ENCODE measurements at regions not wholly inside any gene's neighbourhood (a gene's known extent, or its start where the extent isn't known, plus 50 kb on each side); places are given as distances from the start of the nearest gene placed in this dataset.

DNA sequence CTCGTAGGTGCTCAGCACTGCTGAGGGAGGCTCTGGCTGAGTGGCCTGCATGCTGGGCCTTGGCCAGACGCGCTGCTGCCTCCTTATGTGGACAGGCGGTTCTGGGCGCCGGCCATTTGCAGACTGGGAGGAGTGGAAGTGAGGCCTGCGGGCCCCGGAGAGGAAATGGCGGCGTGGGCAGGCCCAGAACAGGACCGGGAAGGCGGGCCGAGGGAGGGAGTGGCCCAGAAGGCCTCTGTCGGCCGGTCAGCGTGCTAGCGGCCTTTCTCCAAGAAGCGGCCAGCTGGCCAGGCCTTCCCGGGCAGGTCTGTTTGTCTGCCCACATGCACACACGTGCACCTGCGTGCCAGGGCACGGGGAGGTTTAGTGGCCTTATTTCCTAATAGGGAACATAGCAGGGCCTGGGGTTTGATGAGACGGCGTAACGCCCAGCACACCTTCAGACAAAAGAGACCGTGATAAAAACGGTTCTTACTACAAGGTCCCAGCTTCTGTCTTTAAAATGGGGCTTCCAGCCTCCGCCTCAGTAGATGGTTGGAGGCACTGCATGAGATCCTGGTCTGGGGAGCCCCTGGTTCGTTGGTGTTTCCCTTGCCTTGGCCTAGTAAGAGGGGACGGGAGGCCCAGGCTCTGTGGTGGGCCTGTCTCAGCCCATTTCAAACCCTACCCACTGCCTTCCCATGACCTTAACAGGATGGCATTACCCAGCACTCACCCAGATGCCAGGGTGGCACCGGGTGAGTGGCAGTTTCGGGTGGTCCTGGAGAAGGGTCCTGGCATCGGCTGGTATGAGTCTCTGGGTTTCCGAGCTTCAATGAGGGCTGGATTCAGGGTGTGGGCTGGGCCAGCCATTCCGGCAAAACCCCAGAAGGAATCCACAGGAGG is 65.1 kb upstream of the PPARA start:
- Histone ChIP-seq H3K4me3 (ENCODE audit: low read length in 3 of 3) (peak overlapping the region in 1 of 3 donors; percentile 35), H3K4me1 (ENCODE audit: control insufficient read depth in 2 of 3, insufficient read depth in 2 of 3, low read depth in 1 of 3, low read length in 3 of 3) (peaks cover 0 to 67% (median 48%) of the 10 kb centered on the region in 3 donors), H3K36me3 (ENCODE audit: control insufficient read depth in 2 of 3, insufficient read depth in 3 of 3, low read length in 3 of 3) (peaks cover 0 to 21% (median 4%) of the 10 kb centered on the region in 3 donors), H3K27ac (ENCODE audit: low read depth in 2 of 2, low read length in 2 of 2) (peak overlapping the region; percentile 91 to 94), H3K9me3 (ENCODE audit: control insufficient read depth in 2 of 3, insufficient read depth in 1 of 3, low read length in 3 of 3) (no peaks in the 10 kb centered on the region), H3K27me3 (ENCODE audit: control insufficient read depth, insufficient read depth, low read length) (no peaks in the 10 kb centered on the region), H3K9ac (ENCODE audit: low read length in 3 of 3) (peak overlapping the region in 1 of 3 donors; percentile 57)
- TF ChIP-seq, protein P1, sequence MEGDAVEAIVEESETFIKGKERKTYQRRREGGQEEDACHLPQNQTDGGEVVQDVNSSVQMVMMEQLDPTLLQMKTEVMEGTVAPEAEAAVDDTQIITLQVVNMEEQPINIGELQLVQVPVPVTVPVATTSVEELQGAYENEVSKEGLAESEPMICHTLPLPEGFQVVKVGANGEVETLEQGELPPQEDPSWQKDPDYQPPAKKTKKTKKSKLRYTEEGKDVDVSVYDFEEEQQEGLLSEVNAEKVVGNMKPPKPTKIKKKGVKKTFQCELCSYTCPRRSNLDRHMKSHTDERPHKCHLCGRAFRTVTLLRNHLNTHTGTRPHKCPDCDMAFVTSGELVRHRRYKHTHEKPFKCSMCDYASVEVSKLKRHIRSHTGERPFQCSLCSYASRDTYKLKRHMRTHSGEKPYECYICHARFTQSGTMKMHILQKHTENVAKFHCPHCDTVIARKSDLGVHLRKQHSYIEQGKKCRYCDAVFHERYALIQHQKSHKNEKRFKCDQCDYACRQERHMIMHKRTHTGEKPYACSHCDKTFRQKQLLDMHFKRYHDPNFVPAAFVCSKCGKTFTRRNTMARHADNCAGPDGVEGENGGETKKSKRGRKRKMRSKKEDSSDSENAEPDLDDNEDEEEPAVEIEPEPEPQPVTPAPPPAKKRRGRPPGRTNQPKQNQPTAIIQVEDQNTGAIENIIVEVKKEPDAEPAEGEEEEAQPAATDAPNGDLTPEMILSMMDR (IDR thresholded peaks at IDR 0.05; ENCODE audit: borderline replicate concordance, extremely low read depth, insufficient read depth) = no peak
- intact Hi-C loops (cut with DNase I) = no loop called here
- FAIRE-seq = no peak
- peak in 2 of 5 donors; percentile 34 to 97 for DNase-seq

DNA sequence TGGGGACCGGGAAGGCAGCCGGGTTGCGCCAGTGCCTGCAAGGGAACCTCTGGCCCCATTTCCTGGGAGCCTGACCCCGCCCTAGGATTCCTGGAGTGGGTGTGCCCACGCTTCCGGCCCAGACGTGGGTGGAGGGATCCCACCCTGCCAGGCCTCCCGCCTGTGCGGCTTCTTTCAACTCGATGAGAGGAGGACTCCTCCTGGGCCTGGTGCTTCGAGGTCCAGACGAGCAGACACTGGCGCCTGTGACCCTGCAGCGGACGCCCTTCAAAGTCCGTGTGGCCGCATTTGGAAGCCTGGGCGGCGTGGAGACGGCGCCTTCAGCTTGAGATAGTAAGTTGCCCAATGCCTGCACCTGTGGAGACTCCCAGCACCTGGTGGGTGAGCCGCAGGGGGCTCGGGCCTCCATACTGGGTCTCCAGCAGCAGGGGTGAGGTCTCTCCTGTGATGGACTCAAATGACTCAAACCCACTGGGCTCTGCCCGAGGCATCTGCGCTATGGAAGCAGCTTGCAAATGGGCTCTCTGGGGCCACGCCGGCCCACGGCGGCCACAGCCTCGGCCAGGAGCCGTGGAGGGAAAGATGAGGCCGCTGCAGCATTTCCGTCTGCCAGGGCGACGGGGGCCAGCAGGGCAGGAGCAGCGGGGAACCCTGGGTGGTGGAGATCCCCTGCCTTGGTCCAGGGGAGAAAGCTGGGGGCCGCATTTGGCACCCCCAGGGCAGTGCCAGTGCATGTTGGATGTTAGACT is 64.3 kb upstream of the PPARA start:
- TF ChIP-seq, protein P1 (IDR thresholded peaks at IDR 0.05; ENCODE audit: borderline replicate concordance, extremely low read depth, insufficient read depth) = no peak
- Histone ChIP-seq H3K9me3 (ENCODE audit: control insufficient read depth in 2 of 3, insufficient read depth in 1 of 3, low read length in 3 of 3) (no peaks in the 10 kb centered on the region), H3K27ac (ENCODE audit: low read depth in 2 of 2, low read length in 2 of 2) (peak overlapping the region; percentile 91 to 94), H3K36me3 (ENCODE audit: control insufficient read depth in 2 of 3, insufficient read depth in 3 of 3, low read length in 3 of 3) (peaks cover 0 to 21% (median 5%) of the 10 kb centered on the region in 3 donors), H3K9ac (ENCODE audit: low read length in 3 of 3) (peak overlapping the region in 1 of 3 donors; percentile 69), H3K4me1 (ENCODE audit: control insufficient read depth in 2 of 3, insufficient read depth in 2 of 3, low read depth in 1 of 3, low read length in 3 of 3) (peaks cover 0 to 76% (median 56%) of the 10 kb centered on the region in 3 donors), H3K4me3 (ENCODE audit: low read length in 3 of 3) (peak overlapping the region in 1 of 3 donors; percentile 21), H3K27me3 (ENCODE audit: control insufficient read depth, insufficient read depth, low read length) (no peaks in the 10 kb centered on the region)
- intact Hi-C loops (cut with DNase I) = no loop called here
- DNase-seq (peak in 2 of 5 donors; percentile 54 to 95), FAIRE-seq (no peak)

DNA sequence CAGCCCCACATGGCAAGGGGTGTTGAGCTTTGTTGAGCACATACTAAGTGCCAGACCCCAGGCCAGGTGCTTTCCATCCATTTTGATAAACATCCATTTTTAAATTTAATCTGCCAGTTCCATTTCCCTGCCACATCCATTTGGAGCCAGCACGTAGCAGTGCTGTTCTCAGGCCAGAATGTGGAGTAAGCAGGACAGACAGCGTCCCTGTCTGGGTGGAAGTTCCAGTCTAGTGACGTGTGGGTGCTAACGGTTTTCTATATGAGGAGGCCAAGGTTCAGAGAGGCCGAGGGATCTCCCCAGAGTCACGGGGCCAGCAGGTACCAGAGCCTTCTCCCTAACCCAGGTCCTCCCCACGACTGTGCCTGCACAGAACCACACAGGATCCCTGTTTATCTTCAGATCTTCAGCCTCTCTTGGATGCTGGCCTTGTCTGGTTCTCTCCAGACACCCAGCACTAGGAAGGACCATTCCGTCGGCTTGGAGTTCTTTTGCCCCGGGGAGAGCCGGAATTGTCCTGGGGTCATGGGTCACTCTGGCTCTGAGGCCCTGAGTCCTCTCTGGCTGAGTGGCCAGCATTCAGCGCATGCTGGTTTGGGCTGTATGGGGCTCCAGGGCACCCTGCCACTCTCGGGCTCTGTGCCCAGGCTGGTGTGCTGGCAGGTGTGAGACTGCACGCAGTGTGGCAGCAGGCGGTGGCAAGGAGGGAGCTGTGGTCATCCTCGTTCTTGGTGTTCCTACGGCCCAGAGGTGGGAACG is 63.6 kb upstream of the PPARA start:
- Histone ChIP-seq H3K9ac (ENCODE audit: low read length in 3 of 3) (peak overlapping the region in 2 of 3 donors; percentile 17 to 69), H3K4me3 (ENCODE audit: low read length in 3 of 3) (no peak overlapping the region), H3K4me1 (ENCODE audit: control insufficient read depth in 2 of 3, insufficient read depth in 2 of 3, low read depth in 1 of 3, low read length in 3 of 3) (peaks cover 0 to 77% (median 59%) of the 10 kb centered on the region in 3 donors), H3K9me3 (ENCODE audit: control insufficient read depth in 2 of 3, insufficient read depth in 1 of 3, low read length in 3 of 3) (no peaks in the 10 kb centered on the region), H3K27me3 (ENCODE audit: control insufficient read depth, insufficient read depth, low read length) (no peaks in the 10 kb centered on the region), H3K36me3 (ENCODE audit: control insufficient read depth in 2 of 3, insufficient read depth in 3 of 3, low read length in 3 of 3) (peaks cover 0 to 25% (median 5%) of the 10 kb centered on the region in 3 donors), H3K27ac (ENCODE audit: low read depth in 2 of 2, low read length in 2 of 2) (peak overlapping the region; percentile 91 to 94)
- DNase-seq (peak in 2 of 5 donors; percentile 51 to 72), FAIRE-seq (no peak)
- TF ChIP-seq, protein P1 (IDR thresholded peaks at IDR 0.05; ENCODE audit: borderline replicate concordance, extremely low read depth, insufficient read depth) = no peak
- intact Hi-C loops (cut with DNase I) = no loop called here
